K562 (cell line): ENCODE measurements at regions not wholly inside any gene's neighbourhood (a gene's known extent, or its start where the extent isn't known, plus 50 kb on each side); places are given as distances from the start of the nearest gene placed in this dataset.

Experiments
- ATF3 ChIP-seq, 2 experiments: fragments of 450-650 bp in 1 of 2; sonication (generic) in 1 of 2; formaldehyde crosslinking in 1 of 2; IDR thresholded peaks in 1 of 2; conservative IDR thresholded peaks in 1 of 2; 2 replicates each; pipeline versions ENCODE4 v1.6.1 to v1.8.1; 2016 to 2023; ENCODE audit warnings: mild to moderate bottlenecking in 2 of 2, moderate library complexity in 2 of 2, inconsistent platforms in 1 of 2, missing genetic modification reagents in 1 of 2
- FOXM1 ChIP-seq, 2 experiments: fragments of 450-650 bp in 1 of 2; sonication (generic) in 1 of 2; formaldehyde crosslinking in 1 of 2; IDR thresholded peaks; 2 replicates each; pipeline versions ENCODE4 v1.6.1 to v1.9.0; 2017 to 2022; ENCODE audit warnings: low read depth in 2 of 2, mild to moderate bottlenecking in 2 of 2, missing genetic modification reagents in 1 of 2, moderate library complexity in 1 of 2
- RCOR1 ChIP-seq, 2 experiments: IDR thresholded peaks; 2 replicates each; pipeline ENCODE4 v1.6.1; 2012; ENCODE audit warnings: low read depth in 2 of 2, low read length in 2 of 2, borderline replicate concordance in 1 of 2, improper control_type of control experiment in 1 of 2
- SP2 ChIP-seq: IDR thresholded peaks from 2 replicates; pipeline ENCODE4 v1.6.1; 2011; ENCODE audit warnings: mild to moderate bottlenecking, low read depth, low read length, moderate library complexity; ENCODE audit not compliant: poor library complexity, severe bottlenecking; ENCODE audit errors: extremely low read depth
- YY1 ChIP-seq, 3 experiments: IDR thresholded peaks; 2 replicates each; pipeline ENCODE4 v1.6.1; 2011; ENCODE audit warnings: low read length in 2 of 3, mild to moderate bottlenecking in 2 of 3, moderate library complexity in 2 of 3, borderline replicate concordance in 1 of 3, control low read depth in 1 of 3, low read depth in 1 of 3; ENCODE audit not compliant: insufficient read depth in 3 of 3, insufficient replicate concordance in 2 of 3, control insufficient read depth in 1 of 3, insufficient read length in 1 of 3; ENCODE audit errors: extremely low read depth in 1 of 3

- TF ChIP-seq ATF3 (IDR thresholded peaks at IDR 0.05) (no peak), ATF3 (CRISPR knock-in tag; conservative IDR thresholded peaks at IDR 0.05) (no peak), RCOR1 (IDR thresholded peaks at IDR 0.05; ENCODE audit: borderline replicate concordance in 1 of 2, low read depth in 2 of 2, low read length in 2 of 2) (no peak), FOXM1 (IDR thresholded peaks at IDR 0.05; ENCODE audit: low read depth) (no peak), FOXM1 (CRISPR knock-in tag; IDR thresholded peaks at IDR 0.05; ENCODE audit: low read depth) (no peak), YY1 (IDR thresholded peaks at IDR 0.05; ENCODE audit: borderline replicate concordance in 1 of 3, control insufficient read depth in 1 of 3, extremely low read depth in 1 of 3, insufficient read depth in 3 of 3, insufficient read length in 1 of 3, insufficient replicate concordance in 2 of 3, low read depth in 1 of 3, low read length in 2 of 3) (no peak), SP2 (no peak)
These were observed 198.4 kb upstream of the PARD3B start for GRCh38 chr2:204346906-204347305.
